ENCODE measurements at regions not wholly inside any gene's neighbourhood (a gene's known extent, or its start where the extent isn't known, plus 50 kb on each side); places are given as distances from the start of the nearest gene placed in this dataset.

GRCh38 chr7:68414631-68415425 lies 1183.4 kb upstream of the AUTS2 start:
- DNase-seq, result no peak

DNA sequence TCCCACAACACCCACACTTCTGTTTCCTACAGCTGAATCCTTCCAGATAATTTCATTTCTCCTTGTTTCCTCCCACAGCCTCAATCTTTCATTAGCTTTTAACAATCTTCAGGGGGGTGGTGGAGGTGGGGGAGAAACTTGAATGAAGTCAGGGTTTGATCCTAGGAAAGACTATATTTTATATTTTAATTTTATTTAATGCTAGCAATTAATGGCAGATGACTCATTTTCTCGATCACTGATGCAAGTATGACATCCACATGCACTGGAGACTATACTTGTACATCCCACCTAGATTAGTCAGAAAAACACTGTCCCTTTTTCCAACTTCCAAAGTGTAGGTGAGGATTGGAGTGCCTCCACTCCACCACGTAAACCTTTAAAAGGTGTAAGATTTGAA lies 1181.3 kb upstream of the AUTS2 start:
- no peak for DNase-seq

DNA sequence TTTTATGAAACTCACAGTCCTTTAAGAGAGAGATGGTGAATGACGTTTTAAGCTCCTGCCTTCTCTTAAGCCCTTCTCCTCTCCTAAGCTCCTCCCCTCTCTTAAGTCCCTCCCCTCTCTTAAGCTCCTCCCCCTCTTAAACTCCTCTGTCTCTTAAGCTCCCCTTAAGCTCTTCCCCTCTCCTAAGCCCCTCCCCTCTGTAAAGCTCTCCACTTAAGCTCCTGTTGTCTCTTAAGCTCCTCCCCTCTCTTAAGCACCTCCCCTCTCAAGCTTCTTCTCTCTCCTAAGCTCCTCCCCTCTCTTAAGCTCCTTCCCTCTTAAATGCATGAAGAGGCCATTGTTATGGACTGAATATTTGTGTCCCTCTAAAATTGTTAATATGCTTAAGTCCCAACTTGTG lies 1180.6 kb upstream of the AUTS2 start:
- no peak for DNase-seq

DNA sequence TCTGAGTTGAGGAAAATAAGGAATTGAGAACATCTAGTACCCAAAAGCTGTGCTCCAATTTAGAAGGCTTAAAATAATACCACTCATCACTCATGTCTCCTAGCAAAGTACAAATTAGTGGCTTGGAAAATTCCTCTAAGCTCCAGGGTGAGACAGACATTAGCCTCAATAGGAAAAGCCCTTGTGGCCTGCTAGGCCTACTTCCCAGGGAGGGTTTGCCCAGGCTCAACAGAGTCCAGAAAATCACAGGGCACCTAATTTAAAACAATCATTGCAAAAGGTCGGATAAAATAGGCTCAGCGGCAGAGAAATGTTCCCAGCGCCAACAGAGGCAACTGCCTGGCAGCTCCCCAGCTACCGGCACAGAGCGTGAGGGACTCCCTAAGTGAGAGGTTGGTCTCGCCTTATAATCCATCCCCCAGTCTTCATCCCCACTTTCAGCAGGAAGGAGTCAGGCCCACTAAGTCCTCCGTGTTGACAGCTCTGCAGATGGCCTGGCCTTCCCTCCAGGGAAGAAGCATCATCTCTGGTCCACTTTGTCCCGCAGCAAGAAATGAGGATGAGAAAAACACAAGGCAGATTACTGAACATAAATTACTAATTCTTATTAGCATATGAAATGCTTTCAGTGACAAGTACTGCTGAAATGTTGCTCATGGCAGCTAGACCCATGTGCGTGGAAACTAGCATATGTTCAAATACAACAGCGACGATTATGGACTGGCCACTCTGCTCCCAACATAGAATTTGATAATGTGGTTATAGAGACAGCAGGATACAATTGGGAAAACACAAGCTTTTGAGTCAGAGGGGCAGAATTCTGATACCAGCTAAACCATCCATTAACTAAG lies 1177.7 kb upstream of the AUTS2 start:
- no peak for DNase-seq

- DNase-seq, result no peak
Measured at GRCh38 chr7:68421712-68422111, 1176.6 kb upstream of the AUTS2 start.

- DNase-seq, result no peak
Measured at GRCh38 chr7:68422281-68422680, 1176.0 kb upstream of the AUTS2 start.

DNA sequence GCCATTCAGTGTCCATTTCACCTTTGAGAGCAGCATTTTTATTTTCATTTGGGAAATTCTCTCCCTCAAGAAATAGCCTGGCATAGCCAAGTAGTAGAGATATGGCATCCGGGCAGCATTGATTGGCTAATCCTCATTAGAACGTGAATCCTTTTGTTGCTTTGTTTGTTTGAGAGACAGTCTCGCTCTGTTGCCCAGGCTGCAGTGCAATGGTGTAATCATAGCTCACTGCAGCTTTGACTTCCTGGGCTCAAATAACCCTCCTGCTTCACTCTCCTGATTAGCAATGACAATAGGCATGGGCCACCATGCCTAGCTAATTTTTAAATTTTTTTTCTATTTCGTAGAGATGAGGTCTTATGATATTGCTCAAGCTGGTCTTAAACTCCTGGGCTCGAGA lies 1174.9 kb upstream of the AUTS2 start:
- no peak for DNase-seq

DNA sequence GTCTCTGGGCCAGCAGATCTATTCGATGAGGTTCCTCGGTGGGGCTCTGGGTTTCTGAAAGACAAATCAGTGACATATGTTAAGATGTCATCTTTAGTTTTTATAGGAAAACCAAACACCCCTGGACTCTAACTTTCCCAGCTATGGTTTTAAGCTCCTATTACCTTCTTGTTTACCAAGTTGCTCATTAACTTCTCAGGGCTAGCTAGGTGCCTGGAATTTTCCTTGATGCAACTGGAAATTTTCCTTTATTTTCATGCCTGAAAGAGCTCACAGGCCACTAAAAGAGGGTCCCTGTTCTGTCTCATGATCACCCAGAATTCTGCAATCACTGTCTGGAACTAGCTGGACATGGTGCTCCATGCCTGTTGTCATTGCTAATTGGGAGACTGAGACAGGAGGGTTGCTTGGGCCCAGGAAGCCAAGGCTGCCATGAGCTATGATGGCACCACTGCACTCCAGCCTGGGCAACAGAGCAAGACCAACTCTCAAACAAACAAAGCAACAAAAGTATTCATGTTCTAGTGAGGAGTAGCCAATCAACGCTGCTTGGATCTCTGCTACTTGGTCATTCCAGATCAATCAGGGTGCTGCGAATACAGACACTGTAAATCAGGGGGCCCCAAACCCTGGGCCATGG lies 1173.5 kb upstream of the AUTS2 start:
- no peak for DNase-seq

- DNase-seq, result no peak
Measured at GRCh38 chr7:68425377-68425776, 1172.9 kb upstream of the AUTS2 start.

GRCh38 chr7:68429411-68430117 lies 1168.7 kb upstream of the AUTS2 start:
- no peak for DNase-seq

- no peak for DNase-seq
Measured at GRCh38 chr7:68432585-68432984, 1165.7 kb upstream of the AUTS2 start.

DNA sequence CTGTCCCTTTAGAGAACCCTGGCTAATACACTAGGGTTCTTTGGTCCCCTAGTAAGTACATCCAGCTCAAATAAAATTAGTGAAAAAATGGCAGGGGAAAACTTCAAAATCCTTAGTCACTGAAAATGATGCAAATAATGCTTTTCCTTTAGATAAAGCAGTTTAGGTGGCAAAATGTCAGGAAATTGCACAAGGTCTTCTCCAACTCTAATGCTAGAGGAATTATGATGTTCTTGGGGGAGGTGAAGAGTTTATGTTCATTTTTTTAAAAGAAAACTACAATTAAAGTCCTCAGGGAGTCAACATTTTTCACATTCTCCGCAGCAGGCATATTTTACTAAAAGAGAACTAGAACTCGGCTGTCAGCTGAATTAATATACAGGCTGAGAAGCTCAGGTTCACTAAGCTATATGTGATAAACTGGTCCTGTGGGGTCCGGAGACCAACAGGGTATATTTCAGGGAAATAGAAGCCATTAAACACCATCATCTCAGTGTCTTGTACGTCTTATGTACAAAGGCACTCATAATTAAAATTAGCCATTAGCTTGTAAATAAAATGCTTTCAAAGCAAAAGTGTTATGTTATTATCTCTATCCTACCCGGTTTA lies 1164.7 kb upstream of the AUTS2 start:
- no peak for DNase-seq

- DNase-seq, result no peak
Measured at GRCh38 chr7:68434857-68435256, 1163.4 kb upstream of the AUTS2 start.

GRCh38 chr7:68438016-68438415 lies 1160.3 kb upstream of the AUTS2 start:
- no peak for DNase-seq

GRCh38 chr7:68438811-68439210 lies 1159.5 kb upstream of the AUTS2 start:
- no peak for DNase-seq

DNA sequence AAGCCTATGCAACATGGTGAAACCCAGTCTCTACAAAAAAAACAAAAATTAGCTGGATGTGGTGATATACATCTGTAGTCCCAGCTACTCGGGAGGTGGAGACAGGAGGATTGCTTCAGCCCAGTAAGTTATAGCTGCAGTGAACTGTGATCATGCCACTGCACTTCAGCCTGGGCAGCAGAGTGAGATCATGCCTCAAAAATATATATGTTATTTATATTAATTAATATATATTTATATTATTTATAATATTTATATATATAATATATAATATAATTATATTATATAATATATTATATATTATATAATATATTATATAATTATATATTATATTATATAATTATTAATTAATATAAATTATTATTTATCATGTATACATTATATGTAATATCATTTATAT lies 1158.4 kb upstream of the AUTS2 start:
- no peak for DNase-seq

GRCh38 chr7:68440866-68441265 lies 1157.4 kb upstream of the AUTS2 start:
- no peak for DNase-seq

- DNase-seq, result no peak
Measured at GRCh38 chr7:68441645-68442044, 1156.6 kb upstream of the AUTS2 start.

- no peak for DNase-seq
Measured at GRCh38 chr7:68442931-68443631, 1155.2 kb upstream of the AUTS2 start.

GRCh38 chr7:68444042-68444441 lies 1154.2 kb upstream of the AUTS2 start:
- no peak for DNase-seq

GRCh38 chr7:68444956-68445355 lies 1153.3 kb upstream of the AUTS2 start:
- no peak for DNase-seq

DNA sequence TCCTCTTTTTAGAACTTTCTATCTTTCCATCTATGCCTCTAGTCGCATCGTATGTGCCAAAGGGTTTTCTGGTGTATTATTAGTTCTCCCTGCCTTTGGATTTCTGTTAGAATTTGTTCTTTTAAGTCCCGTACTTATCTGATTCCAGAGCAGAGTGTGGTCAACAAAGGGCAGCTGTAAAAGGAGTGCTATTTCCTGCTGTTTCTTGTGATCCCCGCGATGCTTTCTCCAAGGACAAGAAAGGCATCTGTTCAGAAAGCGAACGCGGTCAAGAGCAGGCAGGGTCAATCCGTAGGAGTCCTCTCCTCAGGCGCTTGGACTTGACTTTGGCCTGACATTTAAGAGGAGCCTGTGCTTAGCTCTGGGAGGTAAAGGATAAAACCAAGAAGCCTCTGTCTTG lies 1152.1 kb upstream of the AUTS2 start:
- DNase-seq, result no peak

All from NK-92 treated with Interleukin-12 subunit alpha and Interleukin-12 subunit beta, amount 100 ng/mL, for 24 hours (cell line).